Tongue (tissue), 1 donor: ENCODE measurements at regions not wholly inside any gene's neighbourhood (a gene's known extent, or its start where the extent isn't known, plus 50 kb on each side); places are given as distances from the start of the nearest gene placed in this dataset.

Experiments used
- DNase-seq: peaks from one replicate; pipeline ENCODE4 v3.0.0-alpha.2; 2015

DNA sequence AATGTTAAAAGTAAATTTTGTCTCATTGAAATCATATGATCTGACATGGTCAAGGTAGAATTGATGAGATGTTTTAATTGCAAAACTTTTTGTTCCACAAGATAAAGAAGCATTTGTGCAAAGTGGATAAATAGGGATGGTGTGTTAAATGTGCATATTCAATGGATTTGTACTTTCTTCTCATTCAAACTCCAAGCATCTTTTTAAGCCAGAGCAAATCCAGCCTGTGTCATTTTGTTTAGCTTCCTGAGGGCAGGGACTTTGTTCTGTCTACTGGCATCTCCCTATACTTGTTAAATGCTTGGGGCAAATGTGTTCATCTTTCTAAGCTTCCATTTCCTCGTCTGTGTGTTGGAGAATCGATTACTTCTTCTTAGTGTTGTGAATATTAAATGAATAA is 200.3 kb downstream of the SLIT2 start:
- DNase-seq, result no peak

DNA sequence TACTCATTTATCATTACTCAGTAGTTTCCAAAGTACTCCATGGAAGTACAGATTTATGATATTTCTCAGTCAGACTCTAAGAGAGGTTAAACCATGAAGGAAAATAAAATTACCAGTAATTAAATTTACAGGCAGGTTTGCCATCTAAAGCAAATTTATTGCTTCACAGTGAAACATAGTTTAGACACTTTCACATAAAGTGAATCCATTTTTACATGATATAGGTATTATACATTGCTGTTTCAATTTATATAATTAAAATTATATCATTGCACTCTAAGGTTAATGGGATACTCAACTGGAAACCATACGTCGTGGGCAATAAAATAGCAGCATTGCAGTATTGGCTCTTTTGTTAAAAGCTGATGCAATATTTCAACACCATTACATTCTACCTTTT is 202.8 kb downstream of the SLIT2 start:
- no peak for DNase-seq

DNA sequence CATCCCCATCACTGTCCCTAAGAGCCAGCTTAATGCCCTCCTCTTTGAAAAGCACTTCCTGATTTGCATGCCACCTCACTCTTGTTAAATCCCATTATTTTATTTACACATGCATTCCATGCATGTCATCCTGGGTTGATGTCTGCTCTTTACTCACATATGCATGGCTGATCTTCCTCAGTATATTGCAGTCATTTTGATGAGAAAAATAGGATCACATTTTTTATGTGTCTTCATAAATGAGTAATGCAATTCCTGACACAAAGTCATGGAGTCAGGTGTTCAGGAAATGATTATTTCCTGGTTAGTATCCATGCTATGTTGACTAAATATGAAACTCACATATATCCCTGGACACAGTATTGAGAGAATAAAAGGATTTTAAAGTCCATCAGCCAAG is 204.7 kb downstream of the SLIT2 start:
- DNase-seq, result no peak

DNA sequence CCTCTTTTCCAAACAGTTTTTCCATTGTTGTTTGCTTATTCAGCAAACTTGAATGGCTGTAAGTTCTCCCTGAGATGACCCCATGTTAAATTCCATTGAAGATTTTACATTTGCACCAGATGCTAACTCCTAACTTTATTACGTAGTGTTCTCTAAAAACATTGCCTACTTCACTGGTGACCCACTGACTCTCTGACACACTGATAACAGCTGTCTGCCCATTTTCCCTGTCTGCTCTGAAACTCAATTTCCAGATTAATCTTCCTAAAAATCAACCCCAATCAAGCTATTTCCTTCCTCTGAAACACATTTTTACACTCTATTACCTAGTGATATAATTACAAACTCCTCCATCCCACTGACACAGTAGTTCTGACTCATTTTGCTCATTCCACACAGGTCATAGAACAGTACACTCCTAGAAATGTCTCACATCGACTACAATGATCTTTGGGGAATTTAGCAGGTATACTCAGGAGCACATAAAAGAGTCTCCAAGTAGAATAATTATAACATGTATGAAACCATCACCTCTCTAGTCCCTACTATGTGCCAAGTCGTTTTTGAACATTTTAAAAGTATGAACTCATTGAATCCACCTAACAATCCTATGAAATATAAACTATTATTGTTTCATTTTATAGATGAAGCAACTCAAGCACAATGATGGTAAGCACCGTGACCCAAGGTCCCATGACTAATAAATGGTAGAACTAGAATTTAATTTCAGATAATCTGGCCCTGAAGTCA is 210.9 kb downstream of the SLIT2 start:
- no peak for DNase-seq

DNA sequence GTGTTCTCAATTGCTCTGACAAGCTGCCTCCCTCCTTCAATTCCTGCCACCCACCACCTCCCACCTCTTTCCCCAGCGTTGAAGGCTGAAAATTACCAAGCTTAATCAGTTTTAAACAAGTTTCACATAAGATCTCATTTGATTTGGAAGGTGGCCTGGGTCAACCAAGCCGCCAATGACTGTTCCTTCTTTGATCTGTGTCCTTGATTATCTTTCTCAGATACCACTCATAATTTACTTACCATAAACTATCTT is 211.4 kb downstream of the SLIT2 start:
- no peak for DNase-seq

DNA sequence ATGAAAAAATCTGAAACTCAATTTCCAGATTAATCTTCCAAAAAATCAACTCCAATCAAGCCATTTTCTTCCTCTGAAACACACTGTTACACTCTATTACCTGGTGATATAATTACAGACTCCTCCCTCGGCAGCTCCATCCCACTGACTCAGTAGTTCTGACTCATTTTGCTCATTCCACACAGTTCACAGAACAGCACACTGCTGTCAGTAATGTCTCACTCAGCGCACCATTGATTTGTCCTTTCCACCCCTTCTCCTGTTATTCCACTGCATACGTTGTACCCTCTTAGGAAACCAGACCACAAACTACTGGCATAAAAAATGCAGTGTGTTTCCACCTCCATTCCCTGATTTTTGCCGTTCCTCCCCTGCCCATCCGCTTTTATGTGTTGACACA is 212.7 kb downstream of the SLIT2 start:
- DNase-seq, result no peak

DNA sequence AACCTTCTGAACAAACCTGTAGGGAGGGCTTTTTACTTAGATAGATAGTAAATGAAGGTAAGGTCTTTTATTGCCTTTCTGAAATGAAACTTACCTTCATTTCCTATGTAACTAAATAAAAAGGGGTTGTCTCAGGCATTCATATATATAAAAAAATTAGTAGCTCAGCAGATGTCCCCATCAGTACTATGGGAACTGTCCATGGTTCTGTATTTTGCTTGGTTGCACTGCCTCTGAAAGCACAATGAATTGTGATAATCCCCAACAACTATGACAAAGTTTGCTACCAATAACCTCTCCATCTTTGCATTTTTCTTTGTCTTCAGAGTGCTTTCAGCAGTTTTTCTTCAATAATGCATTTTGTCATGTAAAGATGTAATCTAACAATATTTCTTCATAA is 222.4 kb downstream of the SLIT2 start:
- DNase-seq, result peak; percentile 63

DNA sequence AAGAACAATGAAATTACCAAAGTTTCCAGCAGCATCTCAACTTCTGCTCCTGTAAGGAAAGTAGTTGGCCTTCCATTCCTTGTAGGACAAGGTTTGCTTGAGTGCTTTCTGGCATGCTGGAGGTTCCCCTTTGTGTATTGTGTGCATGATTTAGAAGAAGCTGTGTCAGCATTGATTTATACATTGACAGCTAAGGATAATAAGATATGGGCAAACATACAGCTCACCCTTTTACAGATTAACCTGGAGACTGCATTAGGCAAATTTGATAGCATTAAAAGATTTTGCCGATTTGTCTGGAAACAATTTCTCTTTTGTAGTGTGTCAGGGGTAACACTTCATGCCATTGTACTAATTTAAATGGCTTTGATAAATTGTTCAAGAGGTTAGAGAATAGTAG is 221.8 kb upstream of the PACRGL start:
- DNase-seq, result no peak

DNA sequence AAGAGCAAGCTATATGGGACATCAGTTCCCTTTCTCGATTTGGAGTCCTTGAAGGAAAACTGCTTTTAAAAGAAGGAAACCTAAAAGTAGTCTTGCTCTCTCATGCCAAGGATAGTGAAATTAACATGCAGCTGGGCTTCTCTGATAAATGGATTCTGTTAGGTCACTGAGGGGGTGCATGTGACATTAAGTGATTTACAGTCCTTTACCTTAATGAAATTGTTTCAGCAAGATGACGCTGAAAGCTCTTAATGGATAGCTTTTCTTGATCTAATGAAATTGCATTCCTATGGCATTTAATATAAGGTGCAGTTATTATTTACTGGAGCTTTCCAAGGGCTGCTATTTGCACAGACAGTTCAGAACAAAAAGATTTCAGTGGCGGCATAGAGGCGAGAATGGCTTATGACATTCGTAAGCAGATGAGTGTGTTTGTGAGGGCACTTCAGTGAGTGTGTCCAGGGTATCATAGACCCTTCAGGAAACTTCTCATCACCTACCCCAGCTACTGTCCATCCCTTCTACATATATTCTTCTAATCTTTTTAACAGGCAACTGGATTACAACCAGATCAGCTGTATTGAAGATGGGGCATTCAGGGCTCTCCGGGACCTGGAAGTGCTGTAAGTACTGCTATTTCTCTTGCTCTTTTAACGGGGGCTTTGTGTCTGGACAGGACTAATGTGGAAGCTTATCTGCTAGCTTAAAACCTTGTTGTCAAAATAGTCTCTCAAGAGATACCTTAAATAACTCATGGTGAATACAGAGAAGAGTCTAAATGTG is 219.9 kb upstream of the PACRGL start:
- no peak for DNase-seq

DNA sequence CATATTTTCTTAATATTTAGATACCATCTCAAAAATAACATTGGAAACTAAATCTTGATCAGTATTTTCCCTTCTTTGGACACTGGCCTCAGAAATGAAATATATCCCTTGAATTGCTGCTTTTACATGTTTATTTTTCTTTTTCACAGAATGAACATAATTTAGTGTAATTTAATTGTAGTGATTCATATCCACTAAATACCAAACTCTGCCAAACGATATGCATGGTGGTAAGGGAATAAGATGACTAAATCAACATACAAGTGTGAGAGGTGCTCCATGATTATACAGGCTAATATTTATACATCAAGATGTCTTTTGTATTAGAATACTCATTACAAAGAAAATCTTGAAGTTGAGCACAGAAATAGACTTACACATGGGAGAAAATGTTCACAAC is 216.8 kb upstream of the PACRGL start:
- DNase-seq, result no peak

DNA sequence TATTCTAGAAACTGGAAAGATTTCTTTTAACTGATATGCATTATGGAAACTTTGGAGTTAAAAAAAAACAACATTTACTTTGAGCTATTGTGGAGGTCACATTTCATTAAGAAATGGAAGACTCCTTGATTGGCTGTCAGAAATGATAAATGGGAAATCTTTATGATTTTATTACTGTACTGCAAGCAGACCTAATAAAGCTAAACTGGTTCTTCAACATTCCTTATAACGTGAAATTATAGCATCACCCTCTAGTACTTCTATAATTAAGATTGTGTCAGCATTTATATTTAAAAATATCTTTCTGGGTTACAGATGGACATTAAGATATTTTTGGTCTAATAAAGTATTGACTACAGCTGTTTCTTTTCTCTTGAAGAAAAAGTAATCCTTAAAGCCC is 213.8 kb upstream of the PACRGL start:
- DNase-seq, result no peak

DNA sequence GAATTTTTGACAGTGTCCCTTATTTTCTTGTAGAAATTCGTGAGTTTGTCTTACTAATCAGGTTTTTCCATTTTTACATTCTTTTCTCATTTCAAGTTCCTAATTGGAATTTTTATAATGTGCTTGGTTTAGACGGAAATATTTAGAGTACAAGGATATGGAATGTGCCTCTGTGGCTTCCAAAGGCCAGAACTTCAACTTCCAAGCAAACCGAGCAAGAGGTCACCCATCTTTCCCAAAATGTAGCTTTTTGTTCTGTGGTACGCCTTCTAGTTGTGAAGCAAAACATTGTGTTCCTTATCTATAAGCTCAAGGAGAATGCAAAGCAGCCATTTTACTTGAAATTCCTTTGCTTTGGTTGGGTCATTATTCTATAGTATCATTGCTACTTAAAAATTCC is 212.8 kb upstream of the PACRGL start:
- no peak for DNase-seq

DNA sequence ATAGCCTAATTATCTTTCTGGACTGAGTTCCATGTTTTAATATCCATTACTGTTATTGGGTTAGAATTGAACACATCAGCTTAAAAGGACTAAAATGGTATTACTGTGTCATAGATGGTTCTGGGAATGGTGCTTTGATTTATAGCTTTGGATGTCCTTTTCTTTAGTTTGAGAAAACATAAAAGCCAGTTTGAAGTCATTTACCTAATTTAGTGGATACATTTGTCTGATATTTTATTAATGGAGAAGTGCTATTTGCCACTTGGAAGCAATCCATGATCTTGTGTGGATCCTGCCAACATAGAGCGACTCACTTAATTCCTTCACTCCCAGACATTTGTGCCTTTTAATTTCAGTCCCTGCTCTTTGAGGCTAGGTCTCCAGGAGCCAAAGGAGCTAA is 212.4 kb upstream of the PACRGL start:
- DNase-seq, result no peak

DNA sequence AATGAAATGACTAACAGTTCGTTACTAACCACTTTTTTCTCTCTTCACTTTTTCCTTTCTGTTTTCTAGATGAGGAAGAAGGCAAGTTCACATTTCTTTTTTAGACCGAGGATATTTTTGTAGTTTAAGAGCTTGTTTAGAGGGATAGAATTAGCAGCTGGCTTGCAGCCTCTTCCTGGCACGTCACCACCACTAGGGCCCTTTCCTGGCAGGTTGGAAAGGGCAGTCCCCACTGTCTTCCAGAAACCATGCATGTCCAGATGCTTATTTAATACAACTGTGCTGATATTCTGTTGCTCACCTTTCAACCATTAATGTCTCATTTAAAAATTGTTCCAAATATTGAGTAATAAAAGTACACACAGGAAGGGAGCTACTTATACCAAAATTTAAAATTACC is 209.5 kb upstream of the PACRGL start:
- no peak for DNase-seq

DNA sequence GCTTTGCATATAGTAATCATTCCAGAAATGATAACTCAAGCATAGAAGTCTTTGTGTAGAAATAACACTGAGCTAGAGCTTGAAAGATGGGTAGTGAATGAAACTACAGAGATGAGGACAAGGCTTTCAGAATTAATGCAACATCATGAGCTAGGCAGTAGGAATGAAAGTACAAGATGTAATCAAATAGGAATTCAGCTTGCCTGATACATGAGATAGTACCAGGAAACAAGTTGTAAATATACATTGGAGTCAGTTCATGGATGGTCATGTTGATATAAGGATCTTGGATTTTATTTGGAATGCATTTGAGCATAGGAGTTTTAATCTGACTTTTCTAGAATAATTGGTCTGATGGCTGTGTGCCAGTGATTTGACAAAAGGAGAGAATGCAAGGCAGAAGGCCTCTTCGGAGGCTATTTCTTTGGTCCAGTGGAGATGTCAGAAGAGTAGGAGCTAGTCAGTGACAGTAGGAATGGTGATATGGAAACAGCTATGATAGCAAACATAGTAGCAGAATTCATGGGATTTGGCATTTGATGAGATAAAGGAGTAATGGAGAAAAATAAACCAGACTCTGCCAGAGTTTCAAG is 206.4 kb upstream of the PACRGL start:
- DNase-seq, result peak; percentile 8

DNA sequence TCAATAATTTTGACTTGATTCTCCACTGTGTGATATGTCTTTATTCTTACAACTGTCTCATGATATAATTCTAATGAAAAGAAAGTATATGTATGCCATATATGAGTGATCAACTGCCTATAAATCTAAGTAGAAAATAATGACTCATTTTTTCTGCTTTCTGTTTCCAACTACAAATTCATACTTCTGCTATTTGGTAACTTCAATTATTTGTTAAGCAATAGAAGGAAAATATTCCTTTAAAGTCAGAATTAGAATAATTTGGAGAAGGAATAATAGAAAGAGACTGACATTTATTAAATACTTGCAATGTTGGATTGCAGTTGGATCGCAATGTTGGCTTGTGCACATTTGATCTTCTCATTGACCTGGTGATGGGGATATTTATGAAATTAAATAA is 204.2 kb upstream of the PACRGL start:
- no peak for DNase-seq

DNA sequence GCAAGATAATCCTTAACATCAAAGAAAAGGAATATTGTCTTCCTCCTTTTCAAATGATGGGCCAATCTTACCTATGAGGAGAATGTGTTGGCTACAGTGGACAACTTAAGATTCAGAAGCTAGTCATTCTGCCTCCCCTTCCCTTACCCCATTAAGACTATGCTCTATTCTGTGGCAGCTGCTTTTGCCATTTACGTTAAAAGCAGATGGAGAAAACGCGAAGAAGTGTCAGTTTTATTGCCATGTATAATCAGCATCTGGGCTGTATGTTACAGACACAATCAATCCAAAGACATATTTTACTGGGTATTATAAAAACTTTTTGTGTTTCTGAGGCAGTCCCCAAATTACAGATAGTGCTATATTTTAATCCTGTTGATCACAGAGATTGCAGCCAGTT is 196.1 kb upstream of the PACRGL start:
- DNase-seq, result no peak

DNA sequence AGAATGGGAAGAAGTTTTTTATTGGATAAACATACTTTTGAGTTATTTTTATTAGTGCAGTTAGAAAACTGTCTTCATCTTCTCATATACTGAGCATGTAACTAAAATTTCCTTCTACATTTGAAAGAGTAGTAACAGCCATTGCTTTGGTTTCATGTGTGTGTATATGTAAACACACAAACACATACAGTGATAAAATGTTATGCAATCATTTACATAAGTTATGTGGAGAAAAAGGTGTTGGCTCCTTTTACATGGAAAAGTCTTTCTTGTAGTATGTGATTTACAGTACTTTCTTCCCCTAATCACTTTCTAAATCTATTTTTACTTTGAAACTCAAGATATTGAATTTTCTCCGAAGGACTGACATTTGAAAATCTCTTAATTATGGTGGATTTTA is 194.3 kb upstream of the PACRGL start:
- DNase-seq, result no peak

DNA sequence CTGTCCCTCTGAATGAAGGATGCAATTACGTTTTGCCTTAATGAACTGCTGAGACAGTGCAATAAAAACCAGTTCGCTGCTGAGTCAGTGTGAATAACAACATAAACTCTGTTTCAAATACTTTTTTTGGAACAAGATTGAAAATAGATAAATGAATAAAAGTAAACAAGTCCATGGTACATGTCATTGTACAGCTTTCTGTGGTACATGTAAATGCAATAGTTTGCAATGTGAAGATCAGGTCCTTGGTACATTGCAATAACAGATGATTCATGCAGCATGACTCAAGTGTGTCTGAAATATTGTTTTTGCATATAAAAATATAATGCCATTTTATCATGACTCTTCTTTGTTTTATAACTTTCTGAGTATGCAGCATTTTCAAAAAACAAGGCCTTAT is 193.4 kb upstream of the PACRGL start:
- no peak for DNase-seq

DNA sequence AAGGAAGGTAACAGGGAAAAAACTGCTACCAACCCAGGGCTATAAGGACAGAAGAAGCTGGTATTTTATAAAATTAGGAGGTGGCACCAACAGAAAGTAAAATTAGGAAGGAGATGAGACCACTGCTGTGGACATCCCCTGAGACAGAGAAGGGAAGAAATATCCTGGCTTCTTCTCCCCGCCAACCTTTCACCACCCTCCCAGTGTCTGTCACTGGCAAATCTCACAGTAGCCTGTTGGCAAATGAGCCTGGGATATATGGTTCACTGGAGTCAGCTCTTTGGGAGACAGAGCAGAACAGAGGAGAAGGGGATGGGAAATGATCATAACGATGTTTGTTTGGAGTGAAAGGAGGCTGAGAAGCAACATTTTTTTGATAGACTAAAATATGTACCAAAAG is 190.9 kb upstream of the PACRGL start:
- DNase-seq, result no peak

DNA sequence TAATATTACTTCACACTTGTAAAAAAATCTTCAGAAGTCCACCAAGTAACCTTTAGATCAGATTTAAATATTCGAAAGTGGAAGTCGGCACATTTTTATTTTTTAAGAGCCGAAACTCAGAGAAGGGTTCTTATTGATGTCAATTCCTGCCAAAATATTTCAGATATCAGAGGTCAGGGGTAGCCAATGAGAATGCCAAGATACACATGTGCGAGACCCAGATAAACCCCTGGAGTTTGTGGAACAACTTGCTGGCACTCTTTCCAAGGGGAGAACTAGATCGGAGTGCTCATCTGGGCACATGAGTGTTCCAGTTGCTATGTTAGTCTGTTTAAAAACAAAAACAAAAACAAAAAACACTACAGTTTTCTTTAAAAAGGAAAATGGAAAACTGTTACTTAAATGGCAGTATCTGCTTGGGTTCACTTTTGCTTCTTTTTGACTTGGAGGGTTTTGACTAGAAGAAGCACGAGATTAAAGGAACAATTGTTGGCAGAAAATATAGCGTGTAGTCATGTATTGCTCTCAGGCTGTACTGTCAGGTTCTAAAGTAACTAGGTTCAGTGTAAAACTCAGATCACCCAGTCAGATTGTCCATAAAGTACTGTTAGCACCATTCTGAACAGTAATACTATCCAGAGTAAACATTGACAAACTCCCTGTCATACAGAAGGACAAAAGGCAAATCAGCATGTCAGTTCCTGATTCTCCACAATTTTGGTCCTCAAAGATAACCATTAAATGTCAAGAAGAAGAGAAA is 188.0 kb upstream of the PACRGL start:
- no peak for DNase-seq

DNA sequence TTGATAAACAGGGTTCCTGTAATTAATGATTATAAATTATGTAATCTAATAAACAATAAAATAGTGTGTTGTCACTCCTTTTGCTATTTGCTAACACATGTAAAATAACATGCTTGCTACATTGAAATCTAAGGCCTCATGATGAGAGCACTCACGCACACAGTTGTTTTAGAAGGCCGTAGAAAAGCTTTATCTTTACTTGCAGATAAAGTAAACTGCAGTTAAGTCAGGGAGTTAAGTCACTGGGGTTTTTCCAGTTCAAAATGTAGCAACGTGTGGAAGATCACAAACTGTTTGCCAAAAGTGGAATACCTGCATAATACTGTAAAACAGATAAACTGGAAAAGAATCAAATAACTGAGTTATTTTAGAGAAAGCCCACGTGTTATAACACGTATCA is 187.3 kb upstream of the PACRGL start:
- DNase-seq, result no peak

DNA sequence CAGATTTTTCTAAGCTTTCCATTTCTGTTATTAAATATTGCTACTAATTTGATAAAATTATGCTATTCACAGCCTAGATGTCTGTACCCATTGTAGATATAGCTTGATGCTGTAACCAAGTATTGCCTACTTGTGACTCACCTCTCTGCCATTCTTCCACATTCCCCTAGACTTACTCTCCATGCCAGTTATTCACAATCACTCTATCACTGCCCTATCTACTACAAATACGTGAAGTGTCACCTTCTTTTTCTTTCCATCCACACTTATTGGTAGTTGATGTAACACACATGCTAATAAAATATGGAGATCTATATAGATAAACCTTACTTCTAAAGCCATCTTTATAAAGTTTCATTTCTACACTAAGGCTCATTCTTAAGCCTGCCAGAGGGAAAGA is 179.4 kb upstream of the PACRGL start:
- no peak for DNase-seq
